GM21529 (cell line): ENCODE measurements at regions not wholly inside any gene's neighbourhood (a gene's known extent, or its start where the extent isn't known, plus 50 kb on each side); places are given as distances from the start of the nearest gene placed in this dataset.

Experiments
- ATAC-seq: cut with Tn5 transposase; IDR thresholded peaks from one replicate; pipeline ENCODE4 v1.9.1; 2021; ENCODE audit not compliant: unreplicated experiment

DNA sequence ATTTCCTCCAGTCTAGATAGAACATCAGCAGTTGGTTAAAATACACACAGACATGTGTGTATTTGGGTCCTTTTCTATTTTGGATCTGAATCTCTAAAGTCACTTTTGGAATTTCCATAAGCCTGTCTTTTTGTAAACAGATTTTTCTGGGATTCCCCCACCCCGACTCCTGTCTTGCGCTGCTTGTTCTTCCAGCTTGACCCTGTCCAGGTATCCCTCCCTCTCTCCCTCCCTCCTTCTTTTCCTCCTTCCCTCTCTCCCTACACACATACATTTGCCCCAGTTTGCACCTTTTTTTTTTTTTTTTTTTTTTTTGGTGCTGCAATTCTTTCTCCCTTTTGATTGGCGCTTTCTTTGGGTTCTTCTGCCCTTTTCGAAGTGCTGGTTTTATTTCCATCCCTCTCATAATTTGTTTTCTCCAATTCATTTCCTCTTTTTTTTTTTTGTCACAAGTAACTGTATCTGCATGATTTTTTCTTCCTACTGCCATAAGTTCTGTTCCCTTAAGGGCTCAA lies 114.8 kb upstream of the SERTAD2 start:
- ATAC-seq = no peak

- no peak for ATAC-seq
These were observed 115.8 kb upstream of the SERTAD2 start for GRCh38 chr2:64769392-64770044.

DNA sequence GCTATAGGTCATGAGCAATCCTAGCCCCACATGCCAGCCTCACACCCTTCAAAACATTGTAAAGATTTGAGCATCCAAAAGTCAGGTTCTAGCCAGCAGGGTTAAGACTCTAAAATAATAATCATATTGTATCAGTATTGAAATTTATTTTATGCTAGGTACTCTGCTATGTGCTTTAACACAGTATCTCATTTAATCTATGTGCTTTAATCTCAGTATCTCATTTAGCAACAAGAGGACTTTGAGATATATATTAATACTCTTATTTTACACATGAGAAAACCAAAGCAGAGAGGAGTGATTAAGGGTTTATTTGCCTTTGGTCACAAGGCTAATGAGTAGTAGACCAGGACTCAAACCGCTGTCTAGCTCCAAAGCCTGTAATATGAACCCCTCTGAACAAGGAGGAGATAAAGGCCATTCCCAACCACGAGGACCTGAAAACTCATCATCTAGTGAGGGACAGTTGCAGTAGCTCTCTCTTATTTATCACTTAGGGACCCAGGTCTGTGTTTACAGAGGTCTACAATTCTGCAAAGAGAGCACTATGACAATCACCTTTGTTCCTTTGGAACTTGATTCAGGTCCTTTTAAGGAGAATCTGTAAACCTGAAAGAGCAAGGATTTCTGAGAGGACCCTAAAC lies 116.5 kb upstream of the SERTAD2 start:
- no peak for ATAC-seq

- no peak for ATAC-seq
These were observed 117.1 kb upstream of the SERTAD2 start for GRCh38 chr2:64770781-64771334.

DNA sequence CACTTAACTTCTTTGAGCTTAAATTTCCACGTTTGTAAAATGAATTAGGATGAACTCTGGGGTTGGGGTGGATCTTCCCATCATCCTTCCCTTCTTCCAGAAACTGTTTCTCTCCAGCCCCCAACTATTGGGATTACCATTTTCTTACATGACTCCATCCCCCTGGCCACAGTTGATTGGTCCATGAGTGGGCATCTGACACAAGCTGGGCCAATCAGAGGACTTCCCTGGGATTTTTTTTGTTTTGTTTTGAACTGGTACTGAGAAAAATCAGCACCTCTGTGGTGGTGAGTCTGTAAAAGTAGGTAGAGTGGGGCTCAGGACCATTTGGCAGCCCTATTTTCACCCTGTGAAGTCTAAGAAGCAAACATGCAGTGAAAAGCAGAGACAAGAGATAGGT lies 118.0 kb upstream of the SERTAD2 start:
- ATAC-seq = no peak

GRCh38 chr2:64773461-64774118 lies 119.9 kb upstream of the SERTAD2 start:
- ATAC-seq = no peak

- ATAC-seq = no peak
These were observed 124.1 kb upstream of the SERTAD2 start for GRCh38 chr2:64777841-64778240.

DNA sequence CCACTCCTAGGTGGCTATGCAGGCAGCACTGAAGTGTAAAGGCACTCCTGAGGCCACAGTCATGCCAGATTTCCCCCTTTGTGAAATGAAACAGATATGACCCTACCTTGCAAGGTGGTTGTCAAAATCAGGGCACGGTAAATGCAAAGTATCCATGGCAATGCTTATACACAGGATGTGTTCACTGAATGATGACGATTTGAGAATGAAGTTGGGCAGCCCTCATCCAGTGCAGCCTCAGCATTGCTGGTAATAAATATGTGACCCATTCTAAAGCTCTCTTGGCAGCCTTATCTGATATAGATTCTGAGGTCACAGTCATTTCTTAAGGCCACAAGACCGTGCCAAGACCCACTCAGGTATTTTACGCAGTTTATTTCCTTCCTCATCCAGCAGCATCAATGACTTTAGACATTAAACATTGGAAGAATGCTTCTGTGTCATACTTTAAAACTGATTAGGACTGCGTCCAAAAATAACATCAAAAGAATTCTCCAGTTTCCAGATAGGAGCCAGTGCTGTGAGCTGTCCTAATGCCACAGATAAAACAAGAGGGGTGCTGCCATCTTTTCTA lies 125.5 kb upstream of the SERTAD2 start:
- no peak for ATAC-seq

GRCh38 chr2:64780041-64780440 lies 126.3 kb upstream of the SERTAD2 start:
- no peak for ATAC-seq

GRCh38 chr2:64781711-64782390 lies 128.1 kb upstream of the SERTAD2 start:
- ATAC-seq = no peak

DNA sequence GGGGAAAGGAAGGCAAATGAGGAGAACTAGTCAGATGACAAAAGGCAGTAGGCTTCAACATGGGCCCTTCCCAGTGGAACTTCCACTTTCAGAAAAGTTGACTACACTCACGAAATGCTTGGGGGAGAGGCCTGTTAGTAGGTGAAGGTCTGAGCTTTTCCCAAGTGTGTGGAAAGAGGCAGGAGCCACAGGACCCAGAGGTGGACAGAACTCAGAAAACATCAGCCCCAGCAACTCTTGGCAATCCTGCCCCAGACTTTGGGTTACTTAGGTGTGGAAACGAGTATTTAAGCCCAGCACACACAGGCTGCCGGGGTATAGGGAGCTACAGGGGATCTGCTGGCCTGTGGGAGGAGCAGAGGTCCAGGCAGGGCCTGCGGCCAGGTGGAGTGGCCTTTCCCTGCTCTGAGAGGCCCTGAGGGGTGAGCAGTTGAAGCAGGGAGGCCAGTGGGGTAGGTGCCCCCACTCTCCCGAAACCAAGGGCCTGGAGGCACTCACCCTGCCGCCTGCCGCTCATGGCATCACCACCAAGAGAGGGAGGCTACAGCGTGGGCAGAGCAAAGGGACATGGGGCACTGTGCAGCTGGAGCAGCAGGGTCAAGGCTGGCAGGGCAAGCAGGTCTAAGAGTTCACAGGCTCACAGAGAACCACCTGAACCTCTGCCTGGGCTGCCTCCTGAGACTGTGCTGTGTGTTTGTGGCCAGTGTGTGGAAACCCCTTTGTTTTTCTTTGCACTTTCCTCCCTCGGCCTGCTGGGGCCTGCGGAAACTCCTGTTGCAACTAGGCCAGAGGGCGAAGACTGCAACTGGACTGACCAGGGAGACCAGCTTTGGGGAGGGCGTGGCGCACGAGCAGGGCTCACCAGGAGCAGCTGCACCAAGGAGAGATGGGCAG lies 130.7 kb upstream of the SERTAD2 start:
- ATAC-seq = no peak

- no peak for ATAC-seq
These were observed 131.5 kb upstream of the SERTAD2 start for GRCh38 chr2:64785245-64785644.

GRCh38 chr2:64786343-64787018 lies 132.8 kb upstream of the SERTAD2 start:
- no peak for ATAC-seq

- no peak for ATAC-seq
These were observed 133.3 kb upstream of the SERTAD2 start for GRCh38 chr2:64787019-64787365.

DNA sequence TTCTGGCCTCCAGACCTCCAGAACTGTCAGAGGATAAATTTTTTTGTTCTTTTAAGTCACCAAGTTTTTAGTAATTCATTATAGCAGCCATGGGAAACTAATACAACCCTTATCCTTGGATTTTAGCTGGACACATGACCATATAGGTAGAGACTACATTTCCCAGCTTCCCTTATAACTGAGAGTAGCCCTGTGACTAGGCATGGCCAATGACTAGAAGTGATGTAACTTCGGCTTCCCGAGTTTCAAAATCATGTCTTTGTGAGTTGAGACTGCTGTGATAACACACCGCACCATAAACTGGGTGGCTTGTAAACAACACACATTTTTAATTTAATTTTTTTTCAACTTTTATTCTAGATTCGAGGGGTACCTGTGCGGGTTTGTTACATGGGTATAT lies 134.0 kb upstream of the SERTAD2 start:
- no peak for ATAC-seq

- ATAC-seq = no peak
These were observed 136.0 kb upstream of the SERTAD2 start for GRCh38 chr2:64789466-64790320.

DNA sequence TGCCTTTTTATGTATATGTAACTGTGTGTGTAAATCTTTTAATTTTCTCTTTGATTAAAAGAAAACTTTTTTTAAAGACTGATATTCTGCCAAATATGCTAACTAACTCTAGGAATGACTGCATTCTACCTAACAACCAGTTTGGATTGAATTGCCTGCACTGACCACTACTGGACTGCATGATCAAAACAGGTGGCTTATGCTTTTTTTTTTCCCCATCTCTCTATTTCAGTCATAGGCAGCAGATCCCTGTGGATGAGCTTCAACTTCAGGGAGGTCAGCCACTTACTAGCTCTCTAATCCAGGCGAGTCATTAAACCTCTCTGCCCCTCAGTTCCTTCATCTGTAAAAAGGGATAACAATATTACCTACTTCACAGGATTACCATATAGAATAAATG lies 138.6 kb upstream of the SERTAD2 start:
- ATAC-seq = no peak

- no peak for ATAC-seq
These were observed 139.4 kb upstream of the SERTAD2 start for GRCh38 chr2:64792995-64793639.
